Pons (tissue), 1 donor: ENCODE measurements at regions not wholly inside any gene's neighbourhood (a gene's known extent, or its start where the extent isn't known, plus 50 kb on each side); places are given as distances from the start of the nearest gene placed in this dataset.

ENCODE experiments used
- DNase-seq: peaks from one replicate; pipeline ENCODE4 v3.0.0-alpha.2; 2016; ENCODE audit warnings: low spot score

DNA sequence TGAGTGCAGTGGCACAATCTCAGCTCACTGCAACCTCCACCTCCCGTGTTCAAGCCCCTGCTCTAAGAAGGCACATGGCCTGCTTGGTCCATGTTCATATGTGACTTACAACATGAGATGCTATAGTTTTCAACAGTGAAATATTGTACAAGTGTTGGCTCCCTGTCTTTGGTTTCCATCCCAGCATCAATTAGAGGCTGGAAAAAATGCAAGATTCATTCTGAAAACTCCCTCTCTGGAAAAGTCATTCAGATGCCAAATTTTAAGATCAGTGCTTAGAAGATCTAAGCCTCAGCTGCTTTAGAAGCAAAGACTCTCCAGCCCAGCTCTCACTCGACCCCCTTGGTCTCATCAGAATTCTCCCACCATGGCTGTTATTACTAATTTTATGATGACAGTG lies 398.9 kb downstream of the KIF16B start:
- no peak for DNase-seq

DNA sequence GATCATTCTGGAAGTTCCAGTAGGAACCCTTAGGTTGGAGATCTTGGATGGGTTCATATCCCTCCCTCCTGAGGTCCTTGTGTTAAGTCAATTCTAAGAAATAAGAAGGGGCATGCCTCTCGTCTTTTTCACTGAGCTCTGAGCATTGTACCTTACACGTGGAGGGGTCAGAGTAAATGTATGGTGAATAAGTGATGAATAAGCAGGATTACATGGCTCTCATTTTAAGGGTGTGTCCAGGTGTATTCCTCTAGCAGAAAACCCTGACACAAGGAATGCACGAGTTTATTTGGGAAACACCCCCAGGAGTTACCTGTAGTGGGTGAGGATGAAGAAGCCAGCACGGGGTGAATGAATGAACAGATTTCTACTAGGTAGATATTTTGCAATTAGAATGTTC lies 400.2 kb downstream of the KIF16B start:
- no peak for DNase-seq

DNA sequence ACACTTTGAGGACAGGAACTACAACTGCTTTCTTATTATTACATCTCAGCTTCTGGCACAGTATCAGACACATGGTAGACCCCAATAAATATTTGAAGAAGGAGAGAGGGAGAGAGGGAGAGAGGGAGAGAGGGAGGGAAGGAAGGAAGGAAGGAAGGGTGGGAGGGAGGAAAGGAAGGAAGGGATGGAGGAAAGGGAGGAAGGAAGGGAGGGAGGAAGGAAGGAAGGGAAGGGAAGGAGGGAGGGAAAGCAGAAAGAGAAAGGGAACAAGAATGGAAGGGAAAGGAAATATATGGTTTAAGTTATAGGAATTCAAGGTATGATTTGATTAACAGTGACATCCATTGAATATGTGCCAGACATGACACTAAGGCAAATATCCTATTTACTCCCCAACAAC lies 402.1 kb downstream of the KIF16B start:
- DNase-seq = no peak

DNA sequence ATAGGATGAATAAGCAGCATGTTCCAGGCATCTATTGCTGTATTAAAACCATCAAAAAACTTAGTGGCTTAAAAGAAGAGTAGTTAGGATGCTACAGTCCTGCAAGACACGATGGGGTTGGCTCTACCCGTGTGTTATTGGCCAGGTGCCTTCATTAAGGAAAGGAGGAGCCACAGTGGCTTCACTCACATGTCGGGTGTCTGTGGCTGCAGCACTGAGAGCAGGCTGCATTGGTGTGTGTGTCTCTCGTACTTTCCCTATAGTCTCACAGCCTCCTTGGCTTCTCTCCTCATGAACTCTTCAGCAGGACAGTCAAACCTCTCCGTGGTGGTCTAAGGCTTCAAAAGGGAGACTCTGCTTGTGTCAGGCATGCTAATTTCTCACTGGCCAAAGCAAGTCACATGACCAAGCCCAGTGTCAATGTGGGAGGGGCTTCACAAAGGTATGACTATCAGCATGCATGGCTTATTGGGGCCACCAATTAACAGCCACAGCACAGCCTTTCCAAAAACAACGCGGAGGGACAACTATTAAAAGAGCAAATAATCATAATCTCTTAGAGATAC lies 402.8 kb downstream of the KIF16B start:
- DNase-seq = no peak

DNA sequence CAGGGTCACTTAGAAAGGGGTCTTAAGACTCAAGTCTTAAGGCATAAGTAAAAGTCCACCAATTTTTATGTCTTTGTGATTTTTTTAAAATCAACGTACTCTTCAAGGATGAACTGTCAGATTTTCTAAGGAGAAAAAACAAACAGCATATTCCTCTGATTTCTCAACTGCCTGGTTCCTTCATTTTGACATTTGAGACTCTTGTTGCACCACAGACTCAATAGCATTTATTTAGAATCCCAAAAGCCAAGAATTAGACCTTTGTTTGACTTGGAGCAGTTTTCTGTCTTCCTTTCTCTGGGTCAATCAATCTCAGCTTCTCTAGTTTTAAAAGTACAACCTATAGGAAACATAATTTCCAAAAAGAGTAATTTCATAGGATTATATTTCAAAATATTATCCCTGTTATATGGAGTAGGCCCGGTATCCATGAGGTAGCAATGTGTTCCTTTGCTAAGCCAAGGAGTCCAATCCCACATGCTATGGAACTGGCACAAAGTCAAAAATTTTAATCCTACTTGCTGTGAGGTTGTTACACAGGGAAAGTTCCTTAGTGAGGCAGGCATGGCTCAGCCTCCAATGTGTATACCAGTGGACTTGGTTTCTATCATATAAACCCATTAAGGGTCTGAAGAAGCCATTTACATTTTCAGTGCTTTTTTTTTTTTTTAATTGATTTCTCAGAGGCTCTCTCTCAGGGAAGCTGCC lies 405.7 kb downstream of the KIF16B start:
- no peak for DNase-seq

DNA sequence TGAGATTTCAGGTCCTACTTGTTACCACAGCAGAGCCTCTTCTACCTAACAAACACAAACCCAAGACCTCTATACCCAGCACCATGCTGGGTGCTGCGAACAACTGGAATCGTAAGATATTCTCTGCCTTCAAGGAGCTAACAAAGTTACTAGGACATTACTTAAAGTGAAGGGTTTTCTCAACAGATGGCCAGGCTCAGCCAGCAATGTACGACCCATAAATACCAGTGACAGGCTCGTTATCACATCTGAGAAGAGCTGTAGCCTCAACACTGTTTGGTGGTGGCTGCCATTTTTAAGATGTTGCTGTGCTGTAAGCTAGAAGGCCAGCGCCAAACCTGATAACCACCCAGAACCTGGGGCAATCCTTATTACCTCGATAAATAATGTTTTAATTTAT lies 406.5 kb downstream of the KIF16B start:
- DNase-seq = no peak

DNA sequence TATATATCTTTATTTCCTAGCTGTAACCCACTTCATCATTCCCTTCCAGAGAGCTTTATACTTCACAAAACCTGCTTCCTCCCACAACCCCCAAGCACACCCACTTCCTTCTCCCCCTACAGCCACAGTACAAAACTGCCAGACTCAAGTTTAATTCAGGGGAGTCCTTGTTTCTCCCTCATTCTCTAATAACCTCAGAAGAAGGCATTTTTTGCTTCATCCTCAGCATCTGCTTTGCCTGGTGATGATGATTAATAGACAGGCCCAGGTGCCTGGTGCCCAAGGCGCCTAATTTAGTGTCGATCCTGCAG lies 414.3 kb downstream of the KIF16B start:
- DNase-seq = no peak

DNA sequence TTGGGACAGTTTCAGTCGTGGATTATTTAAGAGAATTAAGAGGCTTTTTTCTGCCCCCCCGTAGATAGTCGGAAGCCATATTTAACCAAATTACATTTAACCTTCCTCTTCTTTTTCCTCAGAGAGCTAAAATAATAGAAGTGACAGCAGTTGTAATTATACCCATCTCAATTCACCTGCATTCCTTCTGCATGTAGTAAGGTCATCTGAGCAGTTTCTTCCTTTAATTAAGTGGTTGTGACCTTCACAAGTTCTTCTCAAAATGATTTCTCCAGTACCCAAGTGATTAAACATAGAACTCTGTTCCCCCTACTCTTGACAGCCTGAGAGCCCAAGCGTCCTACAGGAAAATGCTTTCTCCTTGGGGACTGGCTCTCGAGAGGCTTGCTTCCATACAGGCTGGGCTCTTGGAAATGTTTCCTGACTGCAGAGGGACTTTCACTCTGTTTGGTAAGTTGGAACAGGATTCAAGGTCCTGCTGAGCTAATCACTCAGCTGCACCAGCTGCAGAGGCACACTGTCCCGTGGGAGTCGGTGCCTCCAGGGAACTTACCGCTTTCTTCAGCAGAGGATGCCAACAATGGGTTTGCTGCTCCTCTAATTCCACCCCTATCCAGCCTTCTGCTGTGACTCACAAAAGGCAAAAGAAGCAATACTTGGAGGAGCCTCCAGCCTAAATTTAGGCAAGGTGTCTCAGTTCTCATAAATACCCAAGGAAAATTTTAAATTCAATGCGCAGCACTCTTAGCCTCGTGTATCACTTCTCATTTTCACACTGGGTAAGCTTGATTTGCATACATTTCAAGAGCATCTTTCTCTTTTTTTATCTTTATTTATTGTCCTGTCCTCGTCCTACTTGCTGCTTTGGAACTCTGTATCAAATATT lies 414.9 kb downstream of the KIF16B start:
- no peak for DNase-seq

DNA sequence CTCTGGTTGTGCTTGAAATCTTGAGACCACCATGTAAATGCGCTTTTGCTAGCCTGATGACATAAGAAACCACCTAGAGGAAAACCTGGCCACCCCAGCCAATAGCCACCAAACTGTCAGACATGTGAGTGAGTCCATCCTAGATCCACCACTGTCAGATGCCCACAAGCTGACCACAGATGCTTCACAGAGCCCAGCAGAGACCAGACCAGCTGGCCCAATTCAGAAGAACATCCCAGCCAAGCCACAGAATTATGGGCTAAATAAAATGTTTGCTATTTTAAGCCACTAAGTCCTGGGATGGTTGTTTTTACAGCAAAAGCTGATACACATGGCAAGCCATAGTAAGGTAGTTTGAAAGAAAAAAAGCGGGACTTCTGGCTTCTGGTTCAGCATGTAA lies 425.3 kb downstream of the KIF16B start:
- no peak for DNase-seq

DNA sequence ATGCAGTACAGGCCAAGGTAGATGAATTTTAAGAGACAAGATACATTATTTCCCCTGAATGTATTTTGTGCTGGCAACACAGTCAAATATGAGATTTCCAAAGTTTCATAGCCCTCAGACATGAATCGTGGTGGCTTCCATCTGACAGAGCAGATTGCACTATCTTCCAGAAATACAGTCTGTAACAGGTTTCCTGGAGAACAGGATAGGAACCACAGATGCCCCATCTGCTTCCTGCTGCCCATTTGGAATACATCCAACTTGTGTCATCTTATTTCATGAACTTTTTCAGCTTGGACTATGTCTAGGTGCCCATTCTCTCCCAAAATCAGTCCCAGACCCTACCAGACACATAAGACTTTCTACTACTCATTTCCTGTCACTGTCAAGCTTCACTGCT lies 426.0 kb downstream of the KIF16B start:
- no peak for DNase-seq

DNA sequence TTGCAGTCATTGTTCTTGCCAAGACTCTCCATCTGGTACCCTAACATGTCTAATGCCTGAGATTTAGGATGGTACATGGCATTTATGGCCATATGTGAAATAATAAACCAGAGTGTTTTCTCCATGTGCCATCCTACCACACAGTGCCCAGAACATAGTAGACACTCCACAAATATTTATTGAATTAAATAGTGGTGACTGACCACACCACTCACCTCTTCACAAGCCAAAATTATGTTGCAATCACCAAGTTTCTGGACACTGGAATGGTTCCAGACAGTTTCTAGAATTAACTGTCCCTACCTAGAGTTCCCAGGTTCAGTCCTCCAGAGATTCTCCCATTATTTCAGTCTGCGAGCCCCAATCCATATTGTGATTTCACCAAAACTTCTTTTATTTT lies 427.3 kb downstream of the KIF16B start:
- no peak for DNase-seq

DNA sequence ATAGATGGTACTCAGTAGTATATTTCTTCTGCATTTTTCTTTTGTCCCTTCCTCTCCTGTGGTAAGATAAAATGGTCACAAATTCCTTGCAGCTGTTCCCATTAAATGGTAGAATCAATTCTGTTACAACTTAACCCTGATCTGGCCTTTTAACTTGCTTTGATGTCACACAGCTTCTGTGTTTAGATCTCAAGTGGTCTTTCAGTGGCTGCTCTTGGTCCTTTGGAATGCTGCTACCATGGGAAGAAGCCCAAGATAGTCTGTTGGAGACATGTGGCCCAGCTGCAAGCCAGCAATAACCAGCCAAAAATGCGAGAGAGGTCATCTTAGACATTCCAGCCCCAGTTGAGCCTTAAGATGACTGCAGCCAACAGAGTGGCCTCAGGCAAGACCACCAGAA lies 429.7 kb downstream of the KIF16B start:
- DNase-seq = no peak

DNA sequence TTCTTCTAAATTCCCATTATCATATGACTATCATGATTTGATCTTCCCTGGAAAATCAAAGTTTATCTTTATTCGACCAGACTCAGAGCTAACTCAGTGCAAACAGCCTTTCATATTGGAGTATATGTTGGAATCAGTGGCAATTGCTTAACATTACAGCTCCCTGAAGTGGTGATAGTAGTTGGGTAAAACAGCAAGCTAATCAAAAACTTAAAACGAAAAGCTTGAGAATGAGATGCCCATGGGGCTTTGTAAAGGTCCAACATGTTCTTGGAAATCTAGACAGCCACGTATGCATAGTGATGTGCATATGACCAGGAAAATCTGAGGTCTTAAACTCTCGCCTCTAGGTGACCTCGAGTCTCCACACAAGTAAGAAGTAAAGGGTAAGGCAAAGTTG lies 437.6 kb downstream of the KIF16B start:
- no peak for DNase-seq

DNA sequence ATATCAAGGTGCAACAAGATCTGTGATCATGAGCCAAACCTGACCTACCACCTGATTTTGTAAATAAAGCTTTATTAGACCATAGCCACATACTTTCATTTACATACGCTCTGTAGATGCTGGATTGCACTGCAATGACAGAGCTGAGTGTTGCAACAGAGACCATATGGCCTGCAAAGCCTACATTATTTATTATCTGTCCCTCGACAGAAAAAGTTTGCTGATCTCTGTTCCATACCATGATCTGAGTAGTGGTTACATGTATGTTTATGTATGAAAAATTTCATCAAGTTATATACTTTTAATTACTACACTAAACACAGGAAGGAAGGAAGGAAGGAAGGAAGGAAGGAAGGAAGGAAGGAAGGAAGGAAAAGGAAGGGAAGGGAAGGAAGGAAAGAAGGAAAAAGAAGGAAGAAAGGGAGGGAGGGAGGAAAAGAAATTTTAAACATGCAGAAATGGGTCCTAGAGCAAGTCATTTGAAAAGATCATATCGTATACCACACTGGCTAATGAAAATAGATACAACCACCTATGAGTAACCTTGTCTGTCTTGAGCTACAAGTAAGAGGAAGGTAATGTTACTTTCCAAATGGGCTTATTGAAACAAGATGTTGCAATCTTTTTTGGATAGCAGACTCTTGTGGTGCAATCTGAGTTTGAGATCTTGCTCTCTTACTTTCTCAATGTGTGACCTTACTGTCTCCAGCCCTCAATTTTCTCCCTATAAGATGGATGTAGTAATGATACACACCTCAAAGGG lies 441.0 kb downstream of the KIF16B start:
- DNase-seq = no peak

DNA sequence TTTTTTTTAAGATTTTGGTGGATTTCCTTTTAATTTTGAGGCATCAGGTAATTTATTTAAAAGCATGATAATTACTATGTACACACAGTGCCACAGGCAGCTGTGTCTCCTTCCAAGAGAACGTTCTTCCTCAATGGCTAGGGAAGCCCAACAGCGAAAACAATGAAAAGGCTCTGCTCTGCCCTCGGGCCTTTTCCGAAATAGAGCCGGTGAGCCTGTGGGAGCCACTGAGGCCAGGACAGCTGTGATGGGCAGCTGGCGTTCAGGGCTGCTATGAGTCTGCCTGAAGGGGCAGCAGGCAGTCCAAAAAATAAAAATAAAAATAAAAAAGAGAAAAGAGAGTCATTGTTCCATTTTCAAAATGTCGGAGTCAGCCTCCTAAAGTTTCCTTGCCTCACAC lies 443.8 kb downstream of the KIF16B start:
- no peak for DNase-seq

DNA sequence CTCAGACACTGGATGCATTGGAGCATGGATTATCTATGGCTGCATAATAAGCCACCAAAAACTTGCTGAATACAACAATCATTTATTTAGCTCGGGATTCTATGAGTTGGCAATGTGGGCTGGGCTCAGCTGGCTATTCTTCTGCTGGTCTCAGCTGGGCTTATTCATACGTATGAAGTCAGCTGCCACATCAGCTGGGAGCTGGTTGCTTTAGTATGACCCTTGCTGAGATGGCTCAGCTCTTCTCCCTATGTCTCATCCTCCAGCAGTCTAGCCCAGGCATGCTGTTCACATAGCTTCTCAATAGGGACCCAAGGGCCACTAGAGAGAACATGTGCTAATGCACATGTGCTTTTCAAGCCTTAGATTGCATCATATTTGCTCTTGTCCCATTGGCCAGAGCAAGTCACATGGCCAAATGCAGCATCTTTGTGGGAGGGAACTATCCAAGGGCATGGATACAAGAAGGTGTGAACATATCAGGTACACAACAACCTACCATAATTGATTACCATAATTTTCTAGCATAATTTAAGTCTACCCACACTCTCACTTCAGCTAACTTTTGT lies 444.6 kb downstream of the KIF16B start:
- DNase-seq = no peak

DNA sequence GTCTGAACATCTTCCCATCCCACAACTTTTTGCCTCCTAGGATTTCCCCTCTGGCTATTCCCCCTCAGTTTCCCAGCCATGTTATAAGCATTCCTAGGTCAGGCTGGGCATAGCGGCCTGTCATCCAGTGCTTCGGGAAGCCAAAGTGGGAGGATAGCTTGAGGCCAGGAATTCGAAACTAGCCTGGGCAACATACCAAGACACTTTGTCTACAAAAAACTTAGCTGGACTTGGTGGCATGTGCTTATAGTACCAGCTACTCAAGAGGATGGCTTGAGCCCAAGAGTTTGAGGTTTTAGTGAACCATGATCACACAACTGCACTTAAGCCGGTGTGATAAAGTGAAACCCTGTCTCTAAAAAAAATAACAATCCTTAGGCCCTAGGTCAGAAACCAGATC lies 447.4 kb downstream of the KIF16B start:
- no peak for DNase-seq

DNA sequence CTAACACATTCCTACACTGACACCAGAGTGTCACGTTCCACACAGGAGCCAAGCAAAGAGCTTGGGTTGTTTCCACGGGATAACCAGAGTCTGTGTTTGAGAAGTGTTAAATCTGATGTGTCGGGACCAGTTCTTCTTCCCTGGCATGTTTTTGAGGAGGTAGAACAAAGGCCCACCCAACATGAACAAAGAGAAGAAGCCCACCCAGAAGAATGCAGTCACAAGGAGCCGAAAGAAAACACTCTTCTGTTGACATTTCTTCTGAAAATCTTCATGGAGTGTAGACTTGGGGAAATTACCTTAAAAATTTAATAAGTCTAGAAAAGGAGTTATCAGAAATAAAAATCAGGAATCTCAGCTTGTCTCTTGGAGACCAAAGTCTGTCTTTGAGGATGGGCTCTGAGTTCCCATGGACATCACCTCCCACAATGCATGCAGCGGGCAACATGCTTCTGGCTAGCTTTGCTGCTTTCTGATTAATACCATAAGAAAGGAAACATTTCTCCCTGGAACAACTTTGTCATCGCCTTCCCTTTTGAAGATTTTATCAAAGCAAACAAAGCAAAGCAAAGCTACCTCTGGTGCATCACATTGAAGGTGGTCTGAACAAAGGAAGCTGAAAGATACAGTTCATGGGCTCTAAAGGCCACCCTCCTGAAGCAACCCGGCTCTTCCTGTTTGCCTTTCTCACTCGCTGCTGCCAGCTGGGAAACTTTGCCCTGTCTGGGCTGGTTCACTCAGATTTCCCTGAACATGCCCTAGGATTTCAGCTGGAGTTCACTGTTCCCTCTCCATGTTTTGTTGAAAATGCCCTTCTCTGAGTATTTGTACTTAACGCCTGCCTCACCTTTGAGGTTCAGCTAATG lies 448.1 kb downstream of the KIF16B start:
- no peak for DNase-seq

DNA sequence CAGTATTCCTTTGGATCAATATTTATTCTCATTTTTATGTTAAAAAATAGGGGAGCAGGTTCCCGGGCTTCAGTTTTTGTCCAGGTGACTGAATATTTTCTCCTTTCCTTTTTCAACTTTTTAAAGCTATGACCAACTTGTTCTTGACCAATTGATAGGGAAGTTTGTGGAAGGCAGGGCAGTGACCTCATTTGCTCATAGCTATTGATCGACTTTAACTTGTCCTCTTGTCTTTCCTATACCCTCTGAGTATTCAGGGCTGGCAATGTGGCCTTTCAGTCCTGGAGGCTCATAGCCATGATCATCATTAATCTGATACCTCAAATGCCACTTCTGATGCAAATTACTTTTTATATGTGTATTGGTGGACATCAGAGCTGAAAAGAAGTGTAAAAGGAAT lies 448.8 kb downstream of the KIF16B start:
- DNase-seq = no peak

DNA sequence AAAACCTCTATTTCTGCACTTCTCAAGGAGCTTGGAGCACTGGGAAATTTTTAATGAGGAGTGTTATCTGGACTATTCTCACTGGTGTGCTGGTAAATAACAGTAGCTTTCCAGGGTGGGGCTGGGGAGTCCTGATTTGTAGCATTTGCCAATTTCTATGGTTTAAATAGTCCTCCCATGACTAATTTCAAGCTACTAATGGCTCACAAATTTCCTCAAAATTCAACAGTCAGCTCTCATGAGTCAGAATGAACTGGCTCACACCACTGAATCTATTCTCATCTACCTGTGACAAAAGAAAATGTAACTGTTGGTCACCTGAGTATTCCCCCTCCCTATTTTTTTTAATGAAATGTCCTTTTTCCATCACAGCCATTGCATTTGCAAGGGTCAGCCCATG lies 449.6 kb downstream of the KIF16B start:
- no peak for DNase-seq

DNA sequence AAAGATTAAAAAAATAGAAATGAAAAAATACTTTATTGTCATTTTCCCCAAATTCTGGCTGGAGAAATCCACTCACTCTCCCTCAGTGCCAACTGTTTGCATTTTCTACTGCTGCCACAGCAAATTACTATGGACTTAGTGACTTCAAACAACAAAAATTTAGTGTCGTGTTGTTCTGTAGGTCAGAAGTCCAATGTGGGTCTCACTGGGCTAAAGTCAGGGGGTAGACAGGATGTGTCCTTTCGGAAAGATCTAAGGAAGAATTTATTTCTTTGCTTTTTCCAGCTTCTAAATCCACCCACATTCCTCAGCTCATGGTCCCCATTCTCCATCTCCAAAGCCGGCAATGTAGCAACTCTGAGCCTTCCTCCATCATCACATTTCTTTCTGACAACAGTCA lies 453.3 kb downstream of the KIF16B start:
- no peak for DNase-seq
